GM04503 (cell line): ENCODE measurements at regions not wholly inside any gene's neighbourhood (a gene's known extent, or its start where the extent isn't known, plus 50 kb on each side); places are given as distances from the start of the nearest gene placed in this dataset.

Experiments
- DNase-seq: peaks from one replicate; pipeline ENCODE4 v3.0.0-alpha.2; 2012; ENCODE audit warnings: low read depth

- DNase-seq: no peak
Measured at GRCh38 chr1:234752927-234753326, 142.9 kb upstream of the IRF2BP2 start.

GRCh38 chr1:234751678-234752077, 141.7 kb upstream of the IRF2BP2 start:
- DNase-seq: no peak

GRCh38 chr1:234750922-234751627, 141.1 kb upstream of the IRF2BP2 start:
- DNase-seq: no peak

- DNase-seq: no peak
Measured at GRCh38 chr1:234748713-234749112, 138.7 kb upstream of the IRF2BP2 start.

GRCh38 chr1:234748066-234748465, 138.1 kb upstream of the IRF2BP2 start:
- no peak for DNase-seq

- no peak for DNase-seq
Measured at GRCh38 chr1:234746798-234747196, 136.8 kb upstream of the IRF2BP2 start.

GRCh38 chr1:234745844-234746797, 136.1 kb upstream of the IRF2BP2 start:
- DNase-seq: no peak

GRCh38 chr1:234745276-234745675, 135.3 kb upstream of the IRF2BP2 start:
- DNase-seq: no peak

GRCh38 chr1:234743791-234744611, 134.0 kb upstream of the IRF2BP2 start:
- DNase-seq: no peak

GRCh38 chr1:234742622-234743021, 132.6 kb upstream of the IRF2BP2 start:
- DNase-seq: no peak

GRCh38 chr1:234737967-234738314, 128.0 kb upstream of the IRF2BP2 start:
- DNase-seq: no peak

GRCh38 chr1:234735916-234736315, 125.9 kb upstream of the IRF2BP2 start:
- no peak for DNase-seq

GRCh38 chr1:234735476-234735875, 125.5 kb upstream of the IRF2BP2 start:
- no peak for DNase-seq

GRCh38 chr1:234734869-234735268, 124.9 kb upstream of the IRF2BP2 start:
- no peak for DNase-seq

- no peak for DNase-seq
Measured at GRCh38 chr1:234734412-234734835, 124.4 kb upstream of the IRF2BP2 start.

- no peak for DNase-seq
Measured at GRCh38 chr1:234733427-234733826, 123.4 kb upstream of the IRF2BP2 start.

GRCh38 chr1:234732671-234733390, 122.9 kb upstream of the IRF2BP2 start:
- DNase-seq: no peak

GRCh38 chr1:234732260-234732659, 122.3 kb upstream of the IRF2BP2 start:
- no peak for DNase-seq

- peak; percentile 69 for DNase-seq
Measured at GRCh38 chr1:234731569-234732085, 121.6 kb upstream of the IRF2BP2 start.

- no peak for DNase-seq
Measured at GRCh38 chr1:234730770-234731568, 121.0 kb upstream of the IRF2BP2 start.

GRCh38 chr1:234730475-234730769, 120.4 kb upstream of the IRF2BP2 start:
- no peak for DNase-seq
